Body of pancreas (tissue), 4 donors: ENCODE measurements at regions not wholly inside any gene's neighbourhood (a gene's known extent, or its start where the extent isn't known, plus 50 kb on each side); places are given as distances from the start of the nearest gene placed in this dataset.

Source experiments
- ATAC-seq: fragments of 150-250 bp; one replicate; pipeline ENCODE4 v1.9.1; 2016
- DNase-seq, 4 donors: peaks; one replicate each; pipeline ENCODE4 v3.0.0-alpha.2; 2019
- H3K27ac ChIP-seq, 4 donors: fragments of 200-600 bp; sonication (generic); 1 replicate in 3 of 4; 2 replicates in 1 of 4; pipeline versions ENCODE4 v1.5.1 to v1.6.1; 2016 to 2019; ENCODE audit warnings: mild to moderate bottlenecking in 1 of 4, mixed read lengths in 1 of 4, moderate library complexity in 1 of 4
- H3K27me3 ChIP-seq, 2 donors: fragments of 200-600 bp; sonication (generic); one replicate each; pipeline ENCODE4 v1.6.0; 2016; ENCODE audit warnings: mild to moderate bottlenecking in 1 of 2
- H3K36me3 ChIP-seq, 2 donors: fragments of 200-600 bp; sonication (generic); replicated peaks in 1 of 2; 2 replicates each; pipeline ENCODE4 v1.5.1; 2016; ENCODE audit warnings: low read depth in 2 of 2; ENCODE audit not compliant: insufficient read depth in 1 of 2
- H3K4me1 ChIP-seq: fragments of 200-600 bp; sonication (generic); one replicate; pipeline ENCODE4 v1.6.0; 2016
- H3K4me3 ChIP-seq, 2 donors: fragments of 200-600 bp; sonication (generic); 1 replicate in 1 of 2; 2 replicates in 1 of 2; pipeline ENCODE4 v1.5.1; 2016 to 2019
- H3K9me3 ChIP-seq, 3 donors: fragments of 200-600 bp; sonication (generic); 1 replicate in 2 of 3; 2 replicates in 1 of 3; pipeline ENCODE4 v1.5.1; 2016
- CTCF ChIP-seq, 7 experiments: fragments of 450-650 bp in 4 of 7; fragments of 200-600 bp in 3 of 7; sonication (generic) in 3 of 7; IDR thresholded peaks; one replicate each; pipeline ENCODE4 v1.5.1; 2016 to 2019; ENCODE audit warnings: antibody characterized with exemption in 7 of 7
- POLR2A ChIP-seq, 3 donors: fragments of 450-650 bp; IDR thresholded peaks; one replicate each; pipeline ENCODE4 v1.6.1; 2016; ENCODE audit warnings: antibody characterized with exemption in 3 of 3, mild to moderate bottlenecking in 2 of 3
- WGBS, 2 donors: methylation state at CpG; one replicate each; pipeline ENCODE4 v1.1.5; 2017; 5-methylcytosine and 5-hydroxymethylcytosine counted together
- intact Hi-C: fragments of 100-400 bp; cut with DNase I; formaldehyde crosslinking; loops from one replicate; pipeline ENCODE4 v1.15.1; 2023

GRCh38 chr9:108119530-108120113 lies 630.1 kb upstream of the KLF4 start:
- H3K27me3 ChIP-seq = no peaks in the 10 kb centered on the region
- peaks cover 4% of the 10 kb centered on the region for H3K4me1 ChIP-seq
- H3K9me3 ChIP-seq = no peaks in the 10 kb centered on the region
- intact Hi-C loops = no loop called here
- DNase-seq (peak; percentile 46 to 76 (median 66)), ATAC-seq (peak; percentile 38)
- no peaks in the 10 kb centered on the region for H3K36me3 ChIP-seq
- no peak overlapping the region for H3K4me3 ChIP-seq
- TF ChIP-seq CTCF (IDR thresholded peaks at IDR 0.05) (no peak), POLR2A (IDR thresholded peaks at IDR 0.05) (no peak)
- H3K27ac ChIP-seq = no peak overlapping the region
- WGBS, 2 donors = 42 to 47% methylated on average over 7 to 11 of the region's 11 CpGs

GRCh38 chr9:108117795-108118194 lies 628.2 kb upstream of the KLF4 start:
- intact Hi-C loops = no loop called here
- ATAC-seq (no peak), DNase-seq (no peak)
- Histone ChIP-seq H3K27me3 (no peaks in the 10 kb centered on the region), H3K4me3 (no peak overlapping the region), H3K36me3 (no peaks in the 10 kb centered on the region), H3K9me3 (no peaks in the 10 kb centered on the region), H3K4me1 (peaks cover 4% of the 10 kb centered on the region), H3K27ac (no peak overlapping the region)
- TF ChIP-seq POLR2A (IDR thresholded peaks at IDR 0.05) (no peak), CTCF (IDR thresholded peaks at IDR 0.05) (no peak)
- 85 to 94% methylated on average over 3 of the region's 3 CpGs for WGBS, 2 donors

- Histone ChIP-seq H3K9me3 (no peaks in the 10 kb centered on the region), H3K36me3 (no peaks in the 10 kb centered on the region), H3K27ac (no peak overlapping the region), H3K4me1 (peaks cover 4% of the 10 kb centered on the region), H3K27me3 (no peaks in the 10 kb centered on the region), H3K4me3 (no peak overlapping the region)
- ATAC-seq = no peak
- intact Hi-C loops = no loop called here
- TF ChIP-seq POLR2A (IDR thresholded peaks at IDR 0.05) (no peak), CTCF (IDR thresholded peaks at IDR 0.05) (no peak)
- WGBS, 2 donors = 73 to 74% methylated on average over 2 of the region's 2 CpGs
- DNase-seq = no peak
Measured at GRCh38 chr9:108117306-108117705, 627.7 kb upstream of the KLF4 start.

GRCh38 chr9:108113596-108113995 lies 624.0 kb upstream of the KLF4 start:
- WGBS, 2 donors = 70 to 82% methylated on average over 2 of the region's 2 CpGs

More at GRCh38 chr9:108113596-108113995, 624.0 kb upstream of the KLF4 start:
- no peaks in the 10 kb centered on the region for H3K9me3 ChIP-seq
- no peaks in the 10 kb centered on the region for H3K36me3 ChIP-seq
- no peaks in the 10 kb centered on the region for H3K4me1 ChIP-seq
- intact Hi-C loops = no loop called here
- no peak for TF ChIP-seq CTCF (IDR thresholded peaks at IDR 0.05)
- TF ChIP-seq POLR2A (IDR thresholded peaks at IDR 0.05) = no peak
- no peak overlapping the region for H3K4me3 ChIP-seq
- ATAC-seq = no peak
- no peak overlapping the region for H3K27ac ChIP-seq
- H3K27me3 ChIP-seq = no peaks in the 10 kb centered on the region
- no peak for DNase-seq
